Gastrocnemius medialis (tissue), 4 donors: ENCODE measurements at regions not wholly inside any gene's neighbourhood (a gene's known extent, or its start where the extent isn't known, plus 50 kb on each side); places are given as distances from the start of the nearest gene placed in this dataset.

Experiments
- ATAC-seq, 2 donors: fragments of 150-250 bp; one replicate each; pipeline ENCODE4 v1.9.1; 2016
- DNase-seq, 2 donors: peaks; one replicate each; pipeline ENCODE4 v3.0.0-alpha.2; 2019
- H3K27ac ChIP-seq, 4 donors: fragments of 200-600 bp; sonication (generic); 1 replicate in 1 of 4; 2 replicates in 3 of 4; pipeline ENCODE4 v1.5.1; 2016 to 2018; ENCODE audit warnings: mild to moderate bottlenecking in 2 of 4, moderate library complexity in 1 of 4
- H3K27me3 ChIP-seq, 3 donors: fragments of 200-600 bp; sonication (generic) in 2 of 3; 1 replicate in 1 of 3; 2 replicates in 2 of 3; pipeline versions ENCODE4 v1.5.1 to v1.6.0; 2016 to 2019; ENCODE audit warnings: mild to moderate bottlenecking in 1 of 3, moderate library complexity in 1 of 3
- H3K36me3 ChIP-seq, 2 donors: fragments of 200-600 bp; sonication (generic) in 1 of 2; one replicate each; pipeline ENCODE4 v1.5.1; 2017 to 2018
- H3K4me1 ChIP-seq, 2 donors: fragments of 200-600 bp; sonication (generic) in 1 of 2; one replicate each; pipeline ENCODE4 v1.5.1; 2016 to 2017; ENCODE audit warnings: mild to moderate bottlenecking in 2 of 2
- H3K4me3 ChIP-seq, 4 donors: fragments of 200-600 bp; sonication (generic) in 3 of 4; 1 replicate in 1 of 4; 2 replicates in 3 of 4; pipeline ENCODE4 v1.5.1; 2016 to 2019; ENCODE audit warnings: mild to moderate bottlenecking in 2 of 4
- H3K9me3 ChIP-seq, 3 donors: fragments of 200-600 bp; sonication (generic) in 2 of 3; 1 replicate in 1 of 3; 2 replicates in 2 of 3; pipeline ENCODE4 v1.5.1; 2016 to 2019
- POLR2A ChIP-seq, 2 donors: fragments of 450-650 bp; IDR thresholded peaks; one replicate each; pipeline ENCODE4 v1.6.1; 2017; ENCODE audit warnings: antibody characterized with exemption in 2 of 2, mild to moderate bottlenecking in 2 of 2, moderate library complexity in 2 of 2
- in situ Hi-C, 4 donors: fragments of 200-750 bp; cut with MboI; loops; one replicate each; pipeline versions ENCODE4 v1.15.0 to v1.8.0; 2017; ENCODE audit warnings: low sequenced_read_pairs in 4 of 4
- intact Hi-C: fragments of 100-400 bp; cut with DNase I; formaldehyde crosslinking; loops from one replicate; pipeline ENCODE4 v1.15.1; 2023; ENCODE audit warnings: low total_unique reads
- TF ChIP-seq, protein P1 (sequence below), 5 experiments: fragments of 450-650 bp in 3 of 5; fragments of 200-600 bp in 2 of 5; sonication (generic) in 2 of 5; IDR thresholded peaks in 4 of 5; conservative IDR thresholded peaks in 1 of 5; 1 replicate in 4 of 5; 2 replicates in 1 of 5; pipeline ENCODE4 v1.5.1; 2016 to 2019; ENCODE audit warnings: antibody characterized with exemption in 5 of 5, mild to moderate bottlenecking in 3 of 5, moderate library complexity in 3 of 5

DNA sequence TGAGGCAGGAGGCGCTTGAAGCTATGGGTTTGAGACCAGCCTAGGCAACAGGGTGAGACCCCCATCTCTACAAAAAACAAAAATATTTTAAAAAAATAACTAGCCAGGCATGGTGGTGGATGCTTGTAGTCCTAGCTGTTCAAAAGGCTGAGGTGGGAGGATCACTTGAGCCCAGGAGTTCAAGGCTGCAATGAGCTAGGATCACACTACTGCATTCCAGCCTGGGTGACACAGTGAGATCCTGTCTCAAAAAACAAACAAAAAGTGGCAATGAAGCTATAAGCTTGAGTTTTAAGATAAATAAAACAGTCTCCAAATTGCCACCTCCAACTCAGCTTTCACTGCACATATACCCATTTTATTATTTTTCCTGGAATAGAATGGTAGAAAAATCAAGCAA lies 281.3 kb downstream of the IPMK start:
- Histone ChIP-seq H3K27ac (no peak overlapping the region), H3K4me3 (no peak overlapping the region), H3K4me1 (no peaks in the 10 kb centered on the region), H3K36me3 (no peaks in the 10 kb centered on the region), H3K9me3 (no peaks in the 10 kb centered on the region), H3K27me3 (no peaks in the 10 kb centered on the region)
- in situ Hi-C loops (no loop called here), intact Hi-C loops (no loop called here)
- no peak for ATAC-seq
- TF ChIP-seq, protein P1, sequence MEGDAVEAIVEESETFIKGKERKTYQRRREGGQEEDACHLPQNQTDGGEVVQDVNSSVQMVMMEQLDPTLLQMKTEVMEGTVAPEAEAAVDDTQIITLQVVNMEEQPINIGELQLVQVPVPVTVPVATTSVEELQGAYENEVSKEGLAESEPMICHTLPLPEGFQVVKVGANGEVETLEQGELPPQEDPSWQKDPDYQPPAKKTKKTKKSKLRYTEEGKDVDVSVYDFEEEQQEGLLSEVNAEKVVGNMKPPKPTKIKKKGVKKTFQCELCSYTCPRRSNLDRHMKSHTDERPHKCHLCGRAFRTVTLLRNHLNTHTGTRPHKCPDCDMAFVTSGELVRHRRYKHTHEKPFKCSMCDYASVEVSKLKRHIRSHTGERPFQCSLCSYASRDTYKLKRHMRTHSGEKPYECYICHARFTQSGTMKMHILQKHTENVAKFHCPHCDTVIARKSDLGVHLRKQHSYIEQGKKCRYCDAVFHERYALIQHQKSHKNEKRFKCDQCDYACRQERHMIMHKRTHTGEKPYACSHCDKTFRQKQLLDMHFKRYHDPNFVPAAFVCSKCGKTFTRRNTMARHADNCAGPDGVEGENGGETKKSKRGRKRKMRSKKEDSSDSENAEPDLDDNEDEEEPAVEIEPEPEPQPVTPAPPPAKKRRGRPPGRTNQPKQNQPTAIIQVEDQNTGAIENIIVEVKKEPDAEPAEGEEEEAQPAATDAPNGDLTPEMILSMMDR (IDR thresholded peaks at IDR 0.05 in 4 of 5, conservative IDR thresholded peaks at IDR 0.05 in 1 of 5), result no peak
- TF ChIP-seq POLR2A (IDR thresholded peaks at IDR 0.05), result no peak
- no peak for DNase-seq

DNA sequence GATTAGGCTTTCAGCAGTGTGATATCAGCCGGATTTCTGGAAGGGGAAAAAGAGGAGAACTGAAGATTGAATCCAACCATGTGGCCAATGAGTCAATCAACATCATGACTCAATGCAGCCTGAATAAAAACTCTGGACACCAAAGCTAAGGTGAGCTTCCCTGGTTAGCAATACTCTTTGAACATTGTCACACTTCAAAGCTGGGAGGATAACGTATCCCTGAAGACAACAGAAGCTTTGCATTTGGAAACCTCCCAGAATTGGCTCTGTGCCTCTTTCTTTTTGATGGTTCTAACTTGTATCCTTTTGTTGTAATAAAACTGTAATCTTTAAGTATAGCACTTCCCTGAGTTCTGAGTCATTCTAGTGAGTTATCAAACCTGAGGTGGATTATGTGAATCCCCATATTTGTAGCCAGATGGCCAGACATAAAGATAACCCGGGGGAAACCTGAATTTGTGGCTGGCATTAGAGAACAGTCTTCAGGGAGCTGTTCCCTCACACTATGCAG lies 284.4 kb downstream of the IPMK start:
- in situ Hi-C loops, result no loop called here
- Histone ChIP-seq H3K4me3 (no peak overlapping the region), H3K36me3 (no peaks in the 10 kb centered on the region), H3K27me3 (no peaks in the 10 kb centered on the region), H3K9me3 (no peaks in the 10 kb centered on the region), H3K4me1 (no peaks in the 10 kb centered on the region), H3K27ac (no peak overlapping the region)
- DNase-seq (no peak), ATAC-seq (no peak)
- TF ChIP-seq, protein P1 (IDR thresholded peaks at IDR 0.05 in 4 of 5, conservative IDR thresholded peaks at IDR 0.05 in 1 of 5), result no peak
- TF ChIP-seq POLR2A (IDR thresholded peaks at IDR 0.05), result no peak
- intact Hi-C loops, result no loop called here

DNA sequence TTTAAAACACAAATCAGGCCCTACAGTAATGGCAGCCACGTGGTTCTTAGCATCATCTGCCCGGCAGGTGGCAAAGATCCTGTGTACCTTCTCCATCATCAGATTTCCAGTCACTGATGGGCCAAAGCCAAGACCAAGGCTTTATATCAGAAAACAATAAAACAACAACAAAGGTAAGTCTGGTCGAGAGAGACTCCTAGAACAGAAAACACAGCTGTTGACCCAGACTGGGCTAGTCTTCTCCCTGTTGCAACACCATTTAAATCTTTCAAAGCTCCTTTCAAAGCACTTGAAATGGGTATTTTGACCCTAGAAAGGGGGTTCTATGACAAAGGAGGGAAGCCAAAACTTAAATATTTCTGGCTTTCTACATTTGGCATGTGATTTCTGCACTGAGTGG lies 285.6 kb downstream of the IPMK start:
- Histone ChIP-seq H3K36me3 (no peaks in the 10 kb centered on the region), H3K4me1 (no peaks in the 10 kb centered on the region), H3K27me3 (no peaks in the 10 kb centered on the region), H3K4me3 (no peak overlapping the region), H3K27ac (no peak overlapping the region), H3K9me3 (no peaks in the 10 kb centered on the region)
- no peak for TF ChIP-seq POLR2A (IDR thresholded peaks at IDR 0.05)
- TF ChIP-seq, protein P1 (IDR thresholded peaks at IDR 0.05 in 4 of 5, conservative IDR thresholded peaks at IDR 0.05 in 1 of 5), result no peak
- no peak for ATAC-seq
- in situ Hi-C loops (no loop called here), intact Hi-C loops (no loop called here)
- DNase-seq, result no peak

DNA sequence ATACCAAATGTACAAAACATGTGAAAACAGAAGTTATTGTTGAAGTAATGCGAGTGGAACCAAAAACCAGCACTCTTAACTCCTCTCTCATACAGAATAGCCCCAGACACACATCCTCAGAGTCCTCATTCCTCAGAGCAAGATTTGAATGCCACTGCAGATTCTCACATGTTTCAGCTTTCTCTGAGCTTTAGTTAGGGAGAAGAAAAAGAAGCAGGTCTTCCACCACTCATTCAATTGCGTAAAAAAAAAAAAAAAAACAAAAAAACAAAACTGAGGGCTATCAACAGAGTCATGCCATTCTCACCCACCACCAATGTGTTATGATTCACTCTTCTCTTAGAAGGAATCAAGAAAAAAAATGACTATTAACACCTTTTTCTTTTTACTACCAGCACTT lies 287.7 kb downstream of the IPMK start:
- no peak overlapping the region for H3K4me3 ChIP-seq
- H3K4me1 ChIP-seq, result no peaks in the 10 kb centered on the region
- ATAC-seq, result no peak
- H3K9me3 ChIP-seq, result no peaks in the 10 kb centered on the region
- no peaks in the 10 kb centered on the region for H3K36me3 ChIP-seq
- in situ Hi-C loops (no loop called here), intact Hi-C loops (no loop called here)
- no peaks in the 10 kb centered on the region for H3K27me3 ChIP-seq
- TF ChIP-seq POLR2A (IDR thresholded peaks at IDR 0.05), result no peak
- TF ChIP-seq, protein P1 (IDR thresholded peaks at IDR 0.05 in 4 of 5, conservative IDR thresholded peaks at IDR 0.05 in 1 of 5), result no peak
- H3K27ac ChIP-seq, result no peak overlapping the region
- DNase-seq, result no peak

DNA sequence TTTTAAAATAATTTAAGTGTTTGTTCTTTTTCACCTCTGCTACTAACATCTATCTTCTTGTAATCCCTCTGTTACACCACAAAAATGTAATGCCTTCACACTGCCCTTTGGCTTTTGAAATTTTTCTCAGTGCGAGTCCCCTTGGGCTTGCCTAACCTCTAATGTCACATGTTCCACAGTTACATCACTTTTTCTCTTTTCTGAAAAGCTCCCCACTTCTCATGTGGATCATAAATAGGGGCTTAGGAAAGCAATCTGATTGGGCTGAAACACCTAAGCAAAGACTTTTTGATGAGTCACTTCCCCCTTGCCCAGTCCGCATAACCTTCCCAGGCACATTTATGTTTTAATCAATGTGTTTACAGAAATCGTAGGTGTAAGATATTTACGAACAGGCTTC lies 288.2 kb downstream of the IPMK start:
- in situ Hi-C loops, result no loop called here
- H3K4me3 ChIP-seq, result no peak overlapping the region
- DNase-seq, result no peak
- no peaks in the 10 kb centered on the region for H3K9me3 ChIP-seq
- no peaks in the 10 kb centered on the region for H3K27me3 ChIP-seq
- H3K27ac ChIP-seq, result no peak overlapping the region
- ATAC-seq, result no peak
- no peaks in the 10 kb centered on the region for H3K4me1 ChIP-seq
- TF ChIP-seq, protein P1 (IDR thresholded peaks at IDR 0.05 in 4 of 5, conservative IDR thresholded peaks at IDR 0.05 in 1 of 5), result no peak
- no peak for TF ChIP-seq POLR2A (IDR thresholded peaks at IDR 0.05)
- H3K36me3 ChIP-seq, result no peaks in the 10 kb centered on the region
- intact Hi-C loops, result no loop called here
